ENCODE measurements at regions not wholly inside any gene's neighbourhood (a gene's known extent, or its start where the extent isn't known, plus 50 kb on each side); places are given as distances from the start of the nearest gene placed in this dataset.
"Not testable (repeated sequence)": the region's sequence is repeated elsewhere in the genome, so short reads cannot be mapped to it uniquely, and the experiment has no call there.

DNA sequence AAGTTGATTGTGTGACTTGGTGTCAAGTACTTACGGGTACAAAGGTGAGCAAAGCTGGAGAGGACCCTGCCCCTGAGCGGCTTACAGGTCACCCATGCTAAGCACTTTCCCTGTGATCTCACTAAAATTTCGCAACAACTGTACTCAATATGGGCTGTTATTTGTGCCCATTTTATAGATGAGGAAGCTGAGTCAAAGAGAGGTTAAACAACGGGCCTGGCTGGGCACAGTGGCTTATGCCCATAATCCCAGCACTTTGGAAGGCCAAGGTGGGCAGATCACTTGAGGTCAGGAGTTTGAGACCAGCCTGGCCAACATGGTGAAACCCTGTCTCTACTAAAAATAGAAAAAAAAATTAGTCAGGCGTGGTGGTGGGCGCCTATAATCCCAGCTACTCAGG lies 67.5 kb upstream of the ARL8B start:
- not testable (repeated sequence) for H3K4me1 ChIP-seq (ENCODE audit: control insufficient read depth in 2 of 2, insufficient read depth in 1 of 2, low read depth in 1 of 2, low read length in 2 of 2); H2BK5ac ChIP-seq (ENCODE audit: low read length); H3K27ac ChIP-seq (replicated peaks; ENCODE audit: low read length); H2BK12ac ChIP-seq (ENCODE audit: low read length); H3K4me3 ChIP-seq (ENCODE audit: low read length in 2 of 2); H3K27me3 ChIP-seq (ENCODE audit: control insufficient read depth in 3 of 3, insufficient read depth in 3 of 3, low read depth in 1 of 3, low read length in 3 of 3); H3K9ac ChIP-seq (ENCODE audit: low read depth, low read length, poor library complexity); H3K18ac ChIP-seq (ENCODE audit: low read length); H4K8ac ChIP-seq (ENCODE audit: low read depth, low read length); H3K79me1 ChIP-seq (ENCODE audit: low read depth, low read length); H2BK15ac ChIP-seq (ENCODE audit: low read length); H3K14ac ChIP-seq (ENCODE audit: low read length); H3K4ac ChIP-seq (ENCODE audit: low read length); H3K23ac ChIP-seq (ENCODE audit: low read depth, low read length, poor library complexity); H3K9me3 ChIP-seq (replicated peaks in 1 of 2; ENCODE audit: control insufficient read depth in 2 of 2, insufficient read depth in 1 of 2, low read depth in 1 of 2, low read length in 2 of 2); H2BK120ac ChIP-seq (ENCODE audit: low read depth, low read length); H3K4me2 ChIP-seq (ENCODE audit: insufficient read depth, low read length, poor library complexity, severe bottlenecking); H4K91ac ChIP-seq (ENCODE audit: low read depth, low read length, poor library complexity); DNase-seq (ENCODE audit: low spot score); H3K36me3 ChIP-seq (replicated peaks in 1 of 2; ENCODE audit: control insufficient read depth in 2 of 2, insufficient read depth in 2 of 2, low read length in 2 of 2); H2AK5ac ChIP-seq (ENCODE audit: low read depth, low read length); H2AFZ ChIP-seq (ENCODE audit: low read length)
- no CpG with 5 or more reads among the region's 6 CpGs for WGBS, 2 donors (ENCODE audit: extremely low coverage in 2 of 2, insufficient read length in 2 of 2, insufficient replicate concordance in 1 of 2)

DNA sequence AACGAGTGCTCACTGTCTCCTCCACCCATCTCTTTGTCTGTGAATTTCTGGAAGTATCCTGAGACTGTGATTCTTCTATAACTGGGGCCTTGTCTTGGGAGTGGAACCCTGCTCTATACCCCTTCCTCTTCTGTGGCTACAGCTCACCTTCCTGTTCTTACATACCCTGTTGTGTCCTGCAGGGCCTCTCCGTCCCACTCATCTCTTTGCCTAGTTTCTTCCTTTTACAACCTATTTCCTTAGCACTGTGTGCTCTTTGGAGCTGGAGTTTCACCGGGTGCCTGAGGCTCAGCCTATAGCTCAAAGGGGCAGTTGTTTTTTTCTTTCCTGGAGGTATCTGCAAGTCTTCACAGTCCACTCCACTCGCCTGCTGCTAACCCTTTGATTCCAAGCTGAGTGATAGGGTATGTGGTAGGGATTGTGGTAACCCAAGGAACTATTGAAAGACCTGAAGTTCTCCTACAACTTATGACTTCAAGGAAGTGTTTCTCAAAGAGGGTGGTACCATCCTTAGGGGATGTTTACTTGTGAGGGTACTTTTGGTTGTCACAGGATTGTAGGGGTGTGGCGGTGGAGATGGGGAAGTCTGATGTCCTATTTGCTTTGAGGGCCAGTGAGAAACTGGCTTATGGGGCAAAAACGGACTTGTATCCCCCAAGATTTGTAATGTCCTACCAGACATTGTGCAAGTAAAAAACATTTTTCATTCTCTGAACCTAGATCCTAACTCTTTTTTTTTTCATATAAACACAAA lies 66.6 kb upstream of the ARL8B start:
- H2AFZ ChIP-seq (ENCODE audit: low read length) = no peak overlapping the region
- no peaks in the 10 kb centered on the region for H3K27me3 ChIP-seq (ENCODE audit: control insufficient read depth in 3 of 3, insufficient read depth in 3 of 3, low read depth in 1 of 3, low read length in 3 of 3)
- no peak overlapping the region for H2BK15ac ChIP-seq (ENCODE audit: low read length)
- H3K36me3 ChIP-seq (replicated peaks in 1 of 2; ENCODE audit: control insufficient read depth in 2 of 2, insufficient read depth in 2 of 2, low read length in 2 of 2) = no peaks in the 10 kb centered on the region
- H4K8ac ChIP-seq (ENCODE audit: low read depth, low read length) = no peak overlapping the region
- no peak overlapping the region for H3K27ac ChIP-seq (replicated peaks; ENCODE audit: low read length)
- no peak overlapping the region for H2BK120ac ChIP-seq (ENCODE audit: low read depth, low read length)
- H4K91ac ChIP-seq (ENCODE audit: low read depth, low read length, poor library complexity) = no peak overlapping the region
- DNase-seq (ENCODE audit: low spot score) = no peak
- H3K4me2 ChIP-seq (ENCODE audit: insufficient read depth, low read length, poor library complexity, severe bottlenecking) = no peak overlapping the region
- no peak overlapping the region for H3K9ac ChIP-seq (ENCODE audit: low read depth, low read length, poor library complexity)
- H3K4me1 ChIP-seq (ENCODE audit: control insufficient read depth in 2 of 2, insufficient read depth in 1 of 2, low read depth in 1 of 2, low read length in 2 of 2) = no peaks in the 10 kb centered on the region
- no peak overlapping the region for H3K4me3 ChIP-seq (ENCODE audit: low read length in 2 of 2)
- no peak overlapping the region for H2BK5ac ChIP-seq (ENCODE audit: low read length)
- no peaks in the 10 kb centered on the region for H3K9me3 ChIP-seq (replicated peaks in 1 of 2; ENCODE audit: control insufficient read depth in 2 of 2, insufficient read depth in 1 of 2, low read depth in 1 of 2, low read length in 2 of 2)
- H3K4ac ChIP-seq (ENCODE audit: low read length) = no peak overlapping the region
- no peak overlapping the region for H2BK12ac ChIP-seq (ENCODE audit: low read length)
- WGBS, 2 donors (ENCODE audit: extremely low coverage in 2 of 2, insufficient read length in 2 of 2, insufficient replicate concordance in 1 of 2) = no CpG with 5 or more reads among the region's 6 CpGs
- H3K14ac ChIP-seq (ENCODE audit: low read length) = no peak overlapping the region
- H2AK5ac ChIP-seq (ENCODE audit: low read depth, low read length) = no peak overlapping the region
- H3K18ac ChIP-seq (ENCODE audit: low read length) = no peak overlapping the region
- H3K79me1 ChIP-seq (ENCODE audit: low read depth, low read length) = no peaks in the 10 kb centered on the region
- no peak overlapping the region for H3K23ac ChIP-seq (ENCODE audit: low read depth, low read length, poor library complexity)

GRCh38 chr3:5056111-5056391 lies 66.0 kb upstream of the ARL8B start:
- Histone ChIP-seq H3K9ac (ENCODE audit: low read depth, low read length, poor library complexity) (no peak overlapping the region), H3K18ac (ENCODE audit: low read length) (no peak overlapping the region), H3K9me3 (replicated peaks in 1 of 2; ENCODE audit: control insufficient read depth in 2 of 2, insufficient read depth in 1 of 2, low read depth in 1 of 2, low read length in 2 of 2) (no peaks in the 10 kb centered on the region), H3K36me3 (replicated peaks in 1 of 2; ENCODE audit: control insufficient read depth in 2 of 2, insufficient read depth in 2 of 2, low read length in 2 of 2) (no peaks in the 10 kb centered on the region), H3K4ac (ENCODE audit: low read length) (no peak overlapping the region), H2AK5ac (ENCODE audit: low read depth, low read length) (no peak overlapping the region), H3K14ac (ENCODE audit: low read length) (no peak overlapping the region), H2BK120ac (ENCODE audit: low read depth, low read length) (no peak overlapping the region), H4K8ac (ENCODE audit: low read depth, low read length) (no peak overlapping the region), H3K4me3 (ENCODE audit: low read length in 2 of 2) (no peak overlapping the region), H3K4me2 (ENCODE audit: insufficient read depth, low read length, poor library complexity, severe bottlenecking) (no peak overlapping the region), H3K23ac (ENCODE audit: low read depth, low read length, poor library complexity) (no peak overlapping the region), H2BK15ac (ENCODE audit: low read length) (no peak overlapping the region), H3K27me3 (ENCODE audit: control insufficient read depth in 3 of 3, insufficient read depth in 3 of 3, low read depth in 1 of 3, low read length in 3 of 3) (no peaks in the 10 kb centered on the region), H4K91ac (ENCODE audit: low read depth, low read length, poor library complexity) (no peak overlapping the region), H2BK12ac (ENCODE audit: low read length) (no peak overlapping the region), H2BK5ac (ENCODE audit: low read length) (no peak overlapping the region), H3K27ac (replicated peaks; ENCODE audit: low read length) (no peak overlapping the region), H3K4me1 (ENCODE audit: control insufficient read depth in 2 of 2, insufficient read depth in 1 of 2, low read depth in 1 of 2, low read length in 2 of 2) (no peaks in the 10 kb centered on the region), H2AFZ (ENCODE audit: low read length) (no peak overlapping the region), H3K79me1 (ENCODE audit: low read depth, low read length) (no peaks in the 10 kb centered on the region)
- no peak for DNase-seq (ENCODE audit: low spot score)
- no CpG with 5 or more reads among the region's 3 CpGs for WGBS, 2 donors (ENCODE audit: extremely low coverage in 2 of 2, insufficient read length in 2 of 2, insufficient replicate concordance in 1 of 2)

DNA sequence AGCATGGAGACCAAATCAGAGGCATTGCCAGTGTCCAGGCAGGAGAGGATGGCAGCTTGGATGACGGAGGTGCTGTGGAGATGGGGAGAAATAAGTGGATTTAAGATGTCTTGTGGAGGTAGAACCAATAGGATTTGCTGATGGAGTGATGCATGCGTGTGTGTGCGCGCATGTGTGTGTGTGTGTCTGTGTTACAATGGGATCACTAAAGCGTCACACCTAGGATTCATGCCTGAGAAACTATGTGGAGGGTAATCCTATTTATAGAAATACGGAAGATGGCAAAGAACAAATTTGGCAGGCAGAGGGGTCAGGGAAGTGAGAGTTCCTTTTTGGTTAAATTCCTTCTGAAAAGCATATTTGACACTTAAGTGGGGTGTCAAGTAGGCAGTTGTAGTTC lies 64.8 kb upstream of the ARL8B start:
- Histone ChIP-seq H2BK120ac (ENCODE audit: low read depth, low read length) (no peak overlapping the region), H2AFZ (ENCODE audit: low read length) (no peak overlapping the region), H2AK5ac (ENCODE audit: low read depth, low read length) (no peak overlapping the region), H4K91ac (ENCODE audit: low read depth, low read length, poor library complexity) (no peak overlapping the region), H3K4me2 (ENCODE audit: insufficient read depth, low read length, poor library complexity, severe bottlenecking) (no peak overlapping the region), H3K14ac (ENCODE audit: low read length) (no peak overlapping the region), H4K8ac (ENCODE audit: low read depth, low read length) (no peak overlapping the region), H3K4ac (ENCODE audit: low read length) (no peak overlapping the region), H3K79me1 (ENCODE audit: low read depth, low read length) (no peaks in the 10 kb centered on the region), H3K4me3 (ENCODE audit: low read length in 2 of 2) (no peak overlapping the region), H2BK15ac (ENCODE audit: low read length) (no peak overlapping the region), H2BK12ac (ENCODE audit: low read length) (no peak overlapping the region), H2BK5ac (ENCODE audit: low read length) (no peak overlapping the region), H3K9ac (ENCODE audit: low read depth, low read length, poor library complexity) (no peak overlapping the region), H3K27me3 (ENCODE audit: control insufficient read depth in 3 of 3, insufficient read depth in 3 of 3, low read depth in 1 of 3, low read length in 3 of 3) (no peaks in the 10 kb centered on the region), H3K36me3 (replicated peaks in 1 of 2; ENCODE audit: control insufficient read depth in 2 of 2, insufficient read depth in 2 of 2, low read length in 2 of 2) (no peaks in the 10 kb centered on the region), H3K23ac (ENCODE audit: low read depth, low read length, poor library complexity) (no peak overlapping the region), H3K18ac (ENCODE audit: low read length) (no peak overlapping the region), H3K4me1 (ENCODE audit: control insufficient read depth in 2 of 2, insufficient read depth in 1 of 2, low read depth in 1 of 2, low read length in 2 of 2) (no peaks in the 10 kb centered on the region), H3K27ac (replicated peaks; ENCODE audit: low read length) (no peak overlapping the region), H3K9me3 (replicated peaks in 1 of 2; ENCODE audit: control insufficient read depth in 2 of 2, insufficient read depth in 1 of 2, low read depth in 1 of 2, low read length in 2 of 2) (no peaks in the 10 kb centered on the region)
- WGBS, 2 donors (ENCODE audit: extremely low coverage in 2 of 2, insufficient read length in 2 of 2, insufficient replicate concordance in 1 of 2) = no CpG with 5 or more reads among the region's 6 CpGs
- DNase-seq (ENCODE audit: low spot score) = no peak

Measured in neuronal stem cell (in vitro differentiated cells).